Fibroblast of skin of left quadriceps (primary cell): ENCODE measurements at regions not wholly inside any gene's neighbourhood (a gene's known extent, or its start where the extent isn't known, plus 50 kb on each side); places are given as distances from the start of the nearest gene placed in this dataset.

ENCODE experiments used
- DNase-seq, 2 experiments: peaks; one replicate each; pipeline ENCODE4 v3.0.0-alpha.2; 2013; ENCODE audit warnings: low read depth in 2 of 2

DNA sequence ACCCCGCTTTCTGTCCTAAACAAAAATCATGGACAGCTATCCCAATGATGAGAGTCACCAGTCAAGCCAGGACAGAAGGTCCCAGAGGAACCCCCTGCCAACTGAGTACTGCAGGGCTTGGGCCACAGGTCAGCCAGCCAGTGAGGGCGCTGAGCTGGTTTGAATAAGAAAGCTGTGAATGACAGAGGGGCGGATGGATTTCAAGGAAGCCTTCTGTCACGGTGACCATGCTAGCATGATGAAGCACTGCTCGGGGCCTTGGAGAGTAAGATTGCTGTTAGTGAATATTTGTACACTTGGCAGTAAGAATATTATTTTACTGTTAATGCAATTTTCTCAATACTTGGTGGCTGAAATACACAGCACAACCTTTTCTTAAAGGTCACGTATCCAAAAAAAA lies 734.0 kb upstream of the NR2F2 start:
- no peak for DNase-seq

DNA sequence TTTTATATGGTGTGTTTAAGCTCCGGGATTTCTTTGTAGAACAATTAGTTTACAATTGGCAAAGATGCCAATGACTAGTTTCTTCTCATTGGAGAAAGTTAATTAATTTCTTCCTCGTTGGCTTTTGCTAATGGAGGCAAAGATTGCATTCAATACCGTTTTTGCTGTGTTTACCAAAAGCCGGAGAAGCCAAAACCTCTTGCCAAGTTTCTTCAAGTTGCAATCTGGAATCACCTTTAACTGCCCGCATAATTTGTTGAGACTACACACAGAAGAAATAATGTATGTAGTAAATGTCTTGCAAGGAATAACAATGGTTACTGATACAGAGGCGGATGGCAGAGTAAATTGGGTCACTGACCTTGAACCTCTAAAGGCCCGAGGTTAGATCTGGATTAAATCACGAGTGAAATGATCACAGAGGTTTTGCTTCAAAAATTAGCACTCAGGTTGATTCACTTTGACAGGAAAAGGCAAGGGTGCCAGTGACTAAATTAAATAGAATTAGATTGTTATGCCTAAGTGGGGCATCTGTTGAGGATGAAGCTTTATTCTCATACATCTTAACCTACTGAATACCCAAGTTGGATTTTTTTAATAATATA lies 732.1 kb upstream of the NR2F2 start:
- no peak for DNase-seq

DNA sequence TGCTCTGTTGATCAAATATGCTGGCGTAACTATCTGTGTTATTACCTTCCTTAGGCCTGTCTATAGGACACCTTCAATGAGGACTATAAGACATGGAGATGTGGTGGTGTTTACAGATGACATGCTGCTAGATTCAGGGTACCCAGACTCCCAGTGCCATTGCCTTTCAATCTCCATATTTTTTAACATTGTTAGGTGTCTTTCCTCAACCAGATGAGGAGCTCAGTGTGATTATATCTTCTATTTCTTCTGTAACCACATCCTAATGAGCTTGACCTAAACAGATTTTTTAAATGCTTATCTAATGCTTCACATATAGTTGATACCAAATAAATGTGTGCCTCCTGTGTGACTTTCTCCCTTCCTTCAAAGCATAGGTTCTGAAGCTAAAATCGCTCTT lies 730.1 kb upstream of the NR2F2 start:
- no peak for DNase-seq

DNA sequence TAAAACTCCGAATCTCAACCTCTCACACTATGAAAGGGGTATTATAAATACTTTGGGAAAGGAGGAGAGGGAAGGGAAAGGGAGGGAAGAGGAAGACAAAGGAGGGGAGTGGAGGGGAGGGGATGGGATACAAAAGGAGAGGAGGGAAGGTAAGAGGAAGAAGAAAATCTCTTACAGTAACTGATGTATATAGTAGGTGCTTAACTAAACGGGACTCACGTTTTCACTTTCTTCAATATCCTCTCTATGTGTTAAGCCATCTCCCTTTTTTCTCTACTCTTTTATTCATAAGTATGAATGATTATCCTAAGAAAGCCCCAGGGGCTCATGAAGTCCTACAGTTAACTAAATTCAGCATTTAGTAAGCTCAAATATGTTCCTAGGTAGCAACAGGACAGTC lies 729.6 kb upstream of the NR2F2 start:
- DNase-seq, result no peak

DNA sequence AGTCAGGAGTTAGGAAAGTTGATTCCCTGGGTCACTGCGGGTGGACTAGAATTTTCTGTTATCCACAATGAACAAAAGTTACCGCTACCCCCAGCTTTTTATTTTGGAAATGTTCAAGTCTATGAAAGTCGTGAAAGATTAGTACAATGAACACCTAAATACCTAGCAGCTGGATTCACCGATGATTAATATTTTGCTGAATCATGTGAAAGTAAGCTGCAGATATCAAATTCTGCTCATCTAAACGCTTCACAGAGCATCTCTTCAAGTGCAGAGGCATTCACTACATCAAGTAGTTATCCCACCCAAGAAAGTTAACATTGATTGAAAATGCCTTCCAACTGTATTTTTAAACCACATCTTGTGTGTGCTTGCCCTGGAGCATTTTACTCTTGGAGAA lies 729.0 kb upstream of the NR2F2 start:
- no peak for DNase-seq

DNA sequence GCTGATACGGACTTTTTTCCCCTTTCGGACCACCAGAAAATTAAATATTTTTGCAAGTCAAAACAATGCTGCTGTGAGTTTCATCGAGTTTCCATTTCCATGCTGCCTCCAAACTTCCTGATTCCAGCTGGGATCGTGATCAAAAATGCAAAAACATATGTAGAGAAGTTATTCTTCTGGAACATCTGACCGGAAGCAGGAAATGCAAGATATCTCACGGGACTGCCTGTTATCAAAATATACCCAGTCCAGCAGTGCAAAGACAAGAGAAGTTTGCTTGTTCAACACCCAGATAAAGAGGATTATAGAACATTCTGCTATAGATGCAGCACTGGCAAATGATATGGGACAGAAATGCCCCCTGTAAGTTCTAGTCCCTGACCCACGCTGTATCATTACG lies 726.7 kb upstream of the NR2F2 start:
- DNase-seq, result peak in 1 of 2 experiments; percentile 28

DNA sequence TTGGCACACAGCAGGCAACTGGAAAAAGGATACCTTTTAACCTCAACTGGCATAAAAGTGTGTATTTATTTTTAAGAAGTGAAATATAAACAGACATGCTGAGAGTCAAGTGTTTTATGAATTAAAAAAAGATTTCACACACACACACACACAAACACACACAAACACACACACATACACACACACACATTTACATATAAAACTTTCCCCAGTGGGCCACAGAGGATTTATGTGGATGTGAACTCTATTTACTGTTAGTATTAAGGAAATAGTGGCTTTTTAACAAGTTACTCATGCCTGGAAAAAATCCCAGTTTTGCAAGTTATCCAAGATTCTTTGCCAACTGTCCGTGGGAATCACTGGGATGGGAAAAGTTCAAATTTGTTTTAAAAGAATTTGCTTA lies 725.9 kb upstream of the NR2F2 start:
- DNase-seq, result peak; percentile 91 to 93

DNA sequence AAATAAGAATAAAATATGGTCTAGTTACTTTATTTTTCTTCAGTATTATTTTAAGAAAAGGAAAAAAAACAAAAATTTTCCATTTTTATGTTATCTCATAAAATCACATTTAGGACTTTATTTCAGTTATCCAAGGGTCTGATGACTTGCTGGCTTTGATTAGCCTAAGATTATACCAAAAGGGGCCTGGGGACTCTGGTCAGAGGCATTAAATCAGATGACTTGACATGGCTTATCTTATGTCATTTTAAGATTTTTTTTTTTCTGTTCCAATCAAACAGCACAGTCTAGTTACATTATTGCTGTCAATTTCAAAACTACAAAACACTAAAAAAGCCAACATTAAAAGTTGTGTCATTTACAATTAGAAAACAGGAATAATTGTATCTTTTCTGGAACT lies 725.4 kb upstream of the NR2F2 start:
- no peak for DNase-seq

DNA sequence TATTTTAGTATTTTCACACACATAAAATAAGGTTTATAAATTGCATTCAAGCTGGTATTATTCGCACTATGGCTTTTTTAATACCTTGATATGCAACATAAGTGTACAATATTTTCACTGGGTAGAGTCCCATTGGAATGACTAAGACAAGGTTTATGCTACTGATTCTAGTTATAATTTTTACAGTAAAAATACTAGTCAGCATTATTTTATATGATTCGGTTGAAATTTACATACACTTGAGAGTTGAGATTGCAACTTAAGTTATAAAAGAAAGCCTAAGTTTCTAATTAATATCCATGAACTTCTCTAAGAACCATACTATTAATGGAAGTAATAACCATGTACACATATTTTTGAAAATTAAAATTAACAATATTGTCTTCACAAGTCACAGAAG lies 723.9 kb upstream of the NR2F2 start:
- DNase-seq, result no peak

DNA sequence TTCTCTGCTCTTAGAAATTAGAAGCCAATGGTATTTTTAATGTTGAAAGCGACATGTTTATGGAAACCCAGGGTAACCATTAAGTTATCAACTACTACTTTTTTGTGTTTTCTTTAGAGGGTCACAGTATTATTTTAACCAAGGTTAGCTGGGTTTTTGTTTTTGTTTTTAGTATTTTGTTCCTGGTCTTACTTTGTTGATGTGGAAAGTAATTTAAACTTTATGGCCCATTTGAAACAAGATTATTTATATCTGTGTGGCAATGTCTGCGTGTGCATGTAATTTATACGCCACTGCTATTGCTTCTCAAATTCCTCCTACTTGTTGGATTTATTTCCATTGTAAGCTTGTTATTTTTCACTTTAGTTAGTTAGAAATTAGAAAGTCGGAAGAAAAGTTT lies 722.1 kb upstream of the NR2F2 start:
- no peak for DNase-seq

DNA sequence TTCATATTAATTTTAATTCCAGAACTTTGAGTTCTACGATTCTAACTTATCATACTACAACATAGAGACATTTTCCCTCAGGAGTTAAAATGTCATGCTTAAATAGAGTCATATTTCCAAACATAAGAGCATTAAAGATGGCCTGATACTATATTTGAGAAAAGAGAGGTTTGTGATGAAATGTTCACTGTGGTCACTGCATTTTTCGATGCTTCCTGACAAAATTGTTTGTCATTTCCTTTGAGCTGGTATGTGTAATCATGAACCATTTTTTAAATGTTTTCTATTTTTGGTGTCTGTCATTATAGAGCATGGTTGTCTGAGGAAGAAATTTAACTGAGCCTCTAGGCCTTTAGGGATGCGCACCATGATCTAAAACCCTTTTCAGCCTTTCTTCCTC lies 721.4 kb upstream of the NR2F2 start:
- no peak for DNase-seq

DNA sequence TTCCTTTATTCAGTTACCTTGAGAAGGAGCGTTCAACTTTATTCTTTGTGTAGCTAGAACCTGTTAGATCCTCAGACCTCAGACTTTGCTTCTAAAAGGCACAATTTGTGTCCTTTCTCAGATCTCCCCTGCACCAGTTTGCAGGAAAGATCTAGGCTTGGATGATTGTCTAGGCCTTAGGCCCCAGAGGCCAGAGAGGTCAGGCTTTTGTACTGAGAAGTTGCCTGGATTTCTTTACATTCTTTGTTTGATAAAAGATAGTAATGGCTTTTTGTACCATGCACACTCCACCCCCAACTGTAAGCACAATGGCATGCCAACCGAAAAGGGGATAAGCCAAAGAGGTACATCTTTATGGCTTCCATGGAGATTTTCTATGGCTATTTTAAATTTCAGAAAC lies 719.6 kb upstream of the NR2F2 start:
- DNase-seq, result no peak

DNA sequence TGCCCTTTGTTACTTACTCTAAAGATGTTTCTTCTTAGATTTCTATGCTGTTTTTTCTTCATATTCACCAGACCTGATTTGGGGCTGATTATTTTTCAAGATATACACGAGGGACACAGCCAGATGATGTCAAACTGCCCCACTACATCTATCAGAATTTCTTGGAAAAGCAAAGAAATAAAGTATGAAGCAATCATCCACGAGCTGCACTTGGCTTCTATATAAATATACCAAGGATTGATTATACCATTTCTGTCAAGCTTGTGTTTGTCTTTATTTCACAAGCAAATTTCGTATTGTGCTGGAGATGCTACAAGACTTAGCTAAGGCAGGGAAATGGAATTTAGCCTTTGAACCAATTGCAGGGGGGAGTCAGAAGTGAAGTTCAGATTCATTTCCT lies 715.1 kb upstream of the NR2F2 start:
- no peak for DNase-seq

DNA sequence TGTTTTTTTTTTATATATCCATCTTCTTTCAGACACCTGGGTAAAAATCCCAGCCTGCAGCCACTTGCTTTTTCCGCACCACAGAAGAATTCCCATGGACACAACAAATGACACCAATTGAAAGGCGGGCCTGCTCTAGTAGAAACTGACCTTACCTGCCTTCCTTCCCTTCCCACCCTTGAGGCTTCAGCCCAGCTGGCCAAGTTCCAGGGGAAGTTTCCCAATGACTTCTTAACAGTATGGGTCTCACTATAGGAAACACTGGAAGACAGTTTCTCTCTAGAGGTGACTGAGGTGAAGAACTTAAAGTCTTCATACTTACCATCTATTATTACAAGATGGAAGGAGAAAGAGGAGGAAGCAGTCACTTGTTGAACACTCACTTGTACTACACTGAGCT lies 714.2 kb upstream of the NR2F2 start:
- DNase-seq, result no peak

DNA sequence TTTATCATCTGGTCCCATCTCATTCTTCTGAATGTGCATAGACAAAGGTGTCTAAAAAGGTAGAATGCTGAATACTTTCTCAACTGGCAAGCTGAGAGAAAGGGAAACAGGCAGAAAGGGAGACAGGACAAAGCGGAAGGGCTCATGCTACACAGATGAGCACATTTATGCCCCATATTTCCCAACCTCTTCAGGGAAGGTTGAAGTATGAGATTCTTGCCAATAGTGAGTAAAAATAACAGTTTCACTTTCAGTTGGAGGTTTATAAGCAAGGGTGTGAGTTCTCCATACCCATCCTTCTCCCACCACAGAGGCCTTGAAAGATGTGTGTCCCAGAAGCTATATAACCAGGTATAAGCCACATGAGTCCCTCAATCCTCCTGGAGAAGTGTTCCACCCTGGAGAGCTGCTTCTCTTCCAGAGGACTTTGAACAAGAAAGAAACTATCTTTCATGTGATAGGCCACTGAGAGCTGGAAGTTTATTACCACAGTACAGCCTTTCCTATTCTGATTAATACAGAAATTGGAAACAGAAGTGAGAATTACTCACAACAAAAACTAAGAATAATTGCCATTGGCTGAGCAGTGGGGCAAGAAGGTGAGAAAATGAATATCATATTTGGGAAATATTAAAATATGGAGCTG lies 709.4 kb upstream of the NR2F2 start:
- no peak for DNase-seq

DNA sequence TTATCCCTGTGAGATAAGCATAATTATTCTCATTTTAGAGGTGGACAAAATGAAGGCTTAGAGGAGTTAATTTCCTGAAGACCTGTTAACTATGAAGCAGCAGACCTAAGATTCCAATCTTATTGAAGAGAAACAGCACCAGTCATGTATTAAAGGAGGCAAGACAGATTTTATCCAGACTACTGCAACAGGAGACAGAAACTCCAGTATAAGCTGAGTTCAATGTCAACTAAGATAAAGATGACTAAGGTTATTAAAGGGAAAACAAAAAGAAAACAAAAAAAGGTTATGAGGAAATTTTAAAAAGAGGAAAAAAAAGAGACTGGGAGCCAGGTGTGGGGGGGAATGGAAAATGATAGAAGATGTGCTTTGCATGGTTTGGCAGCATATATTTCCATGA lies 707.7 kb upstream of the NR2F2 start:
- no peak for DNase-seq

DNA sequence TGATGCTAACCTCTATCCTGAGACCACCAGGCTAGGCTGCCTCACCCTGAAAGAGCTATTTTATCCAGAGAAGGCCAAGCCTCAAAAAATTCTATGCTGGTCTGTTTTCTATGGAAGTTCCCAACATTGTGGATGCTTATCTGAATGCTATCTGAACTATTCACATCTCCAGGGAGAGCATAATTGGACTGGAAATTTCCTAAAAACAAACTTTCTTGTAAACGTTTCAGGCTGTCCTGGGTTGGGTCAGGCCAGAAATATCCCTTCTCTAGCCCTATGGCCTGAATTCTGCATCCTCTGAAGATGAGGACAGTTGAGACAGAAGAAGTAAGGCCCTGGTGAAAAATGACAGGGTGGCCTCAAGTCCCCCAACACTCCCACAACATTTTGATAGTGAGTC lies 706.4 kb upstream of the NR2F2 start:
- no peak for DNase-seq

DNA sequence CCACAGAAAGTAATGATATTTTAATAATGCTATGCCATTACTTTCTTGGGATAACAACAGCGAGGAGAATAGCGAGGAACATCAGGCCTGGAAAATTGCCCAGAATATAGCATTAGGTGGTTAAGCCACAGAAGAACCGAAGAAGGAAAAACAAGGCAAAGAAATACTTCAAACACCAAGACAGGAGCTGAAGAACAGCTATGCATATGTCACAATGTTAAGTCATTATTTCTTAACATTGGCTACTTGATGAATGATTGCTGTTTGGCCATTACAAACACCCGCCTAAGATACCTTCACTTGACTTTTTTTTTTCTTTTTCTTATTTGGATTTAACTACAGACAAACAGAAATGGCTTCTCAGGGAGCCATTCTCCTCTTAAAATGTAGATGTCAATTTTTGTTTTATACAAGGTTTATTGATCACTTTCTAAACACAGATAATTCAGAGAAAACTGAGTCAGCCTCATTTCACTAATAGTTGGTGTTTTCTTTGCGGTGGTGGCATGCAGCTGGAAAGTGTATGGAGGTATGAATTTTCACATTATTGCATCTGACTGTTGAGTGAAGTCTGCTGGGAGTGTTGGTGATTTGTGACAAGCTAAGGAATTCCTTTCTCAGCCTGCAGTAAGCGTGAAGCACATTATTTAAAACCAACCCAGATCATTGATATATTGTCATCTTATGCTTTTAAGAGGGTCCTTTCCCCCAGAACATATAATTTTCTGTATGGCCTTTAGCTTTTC lies 705.7 kb upstream of the NR2F2 start:
- no peak for DNase-seq

DNA sequence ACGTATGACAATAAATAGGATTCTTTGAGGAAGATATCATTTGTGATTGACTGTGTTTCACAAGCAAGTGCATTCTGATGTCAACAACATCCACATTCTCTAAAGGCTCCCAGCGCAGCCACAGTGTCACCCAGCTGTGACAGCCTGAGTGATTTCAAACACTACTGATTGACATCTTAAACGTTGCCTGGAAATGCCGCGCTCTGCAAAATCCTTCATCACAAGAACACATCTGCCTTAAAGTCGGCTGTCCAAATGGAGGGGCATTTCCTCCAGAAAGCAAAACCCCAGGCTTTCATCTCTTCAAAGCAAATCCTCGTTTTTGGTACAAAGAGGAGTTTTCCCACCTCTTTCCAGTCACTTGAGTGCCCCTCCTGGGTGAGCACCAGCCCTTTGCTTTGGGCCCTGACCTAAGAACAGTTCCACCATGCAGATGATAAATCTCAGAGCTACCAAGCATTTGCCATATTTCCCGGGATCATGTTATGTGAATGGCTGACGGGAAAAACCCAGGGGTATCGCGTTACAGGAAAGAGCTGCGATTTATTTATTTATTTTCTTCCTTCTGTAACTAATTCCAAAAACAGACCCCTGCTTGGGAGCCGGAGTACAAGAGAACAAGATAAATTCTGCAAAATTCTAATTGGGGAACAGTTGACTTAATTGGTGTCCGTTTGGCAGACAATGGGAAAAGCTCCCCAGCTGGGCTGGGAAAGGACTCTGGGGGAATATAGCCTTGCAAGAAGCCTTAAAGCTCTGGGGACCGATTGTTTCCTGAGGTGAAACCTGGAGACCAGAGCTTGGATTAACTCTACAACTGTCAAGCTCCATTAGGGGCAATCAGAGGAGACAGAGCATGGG lies 703.8 kb upstream of the NR2F2 start:
- DNase-seq, result no peak

DNA sequence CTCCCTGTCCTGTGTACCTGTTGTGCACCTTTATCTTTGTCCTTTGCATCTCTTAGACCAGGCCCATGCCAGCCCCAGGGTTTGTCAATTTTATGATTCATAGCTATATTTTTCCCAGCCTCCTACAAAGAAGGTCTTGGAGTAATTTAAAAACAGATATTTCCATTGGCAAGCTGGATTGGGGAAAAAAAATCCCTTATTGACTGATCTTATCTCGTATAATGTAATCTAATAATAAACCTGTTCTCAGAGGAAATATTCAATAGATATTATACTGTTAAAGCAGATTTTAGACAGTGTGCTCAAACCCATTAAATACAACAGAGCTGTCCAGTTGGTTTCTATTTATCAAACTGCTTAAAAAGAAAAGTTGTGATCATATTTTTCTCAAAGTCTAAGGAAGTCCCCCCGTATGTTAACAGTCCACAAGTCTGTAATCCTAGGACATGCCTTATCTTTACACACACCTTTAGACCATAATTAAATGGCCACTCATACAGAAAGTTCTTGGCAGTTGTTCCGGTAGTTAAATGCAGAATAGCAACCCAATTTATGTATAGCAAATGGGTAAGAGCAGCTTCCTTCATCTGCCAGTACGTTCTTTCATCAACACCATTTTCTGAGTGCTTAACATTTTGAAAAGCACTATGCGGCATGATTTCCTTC lies 700.9 kb upstream of the NR2F2 start:
- no peak for DNase-seq

DNA sequence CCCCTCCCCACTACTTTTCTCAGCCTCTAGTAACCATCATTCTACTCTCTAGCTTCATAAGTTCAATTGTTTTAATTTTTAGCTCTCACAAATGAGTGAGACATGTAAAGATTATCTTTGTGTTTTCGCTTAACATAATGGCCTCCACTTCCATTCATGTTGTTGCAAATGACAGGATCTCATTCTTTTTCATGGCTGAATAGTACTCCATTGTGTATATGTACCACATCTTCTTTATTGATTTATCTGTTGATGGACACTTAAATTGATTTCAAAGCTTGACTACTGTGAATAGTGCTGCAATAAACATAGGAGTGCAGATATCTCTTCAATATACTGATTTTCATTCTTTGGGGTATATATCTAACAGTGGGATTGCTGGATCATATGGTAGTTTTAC lies 699.8 kb upstream of the NR2F2 start:
- DNase-seq, result no peak

DNA sequence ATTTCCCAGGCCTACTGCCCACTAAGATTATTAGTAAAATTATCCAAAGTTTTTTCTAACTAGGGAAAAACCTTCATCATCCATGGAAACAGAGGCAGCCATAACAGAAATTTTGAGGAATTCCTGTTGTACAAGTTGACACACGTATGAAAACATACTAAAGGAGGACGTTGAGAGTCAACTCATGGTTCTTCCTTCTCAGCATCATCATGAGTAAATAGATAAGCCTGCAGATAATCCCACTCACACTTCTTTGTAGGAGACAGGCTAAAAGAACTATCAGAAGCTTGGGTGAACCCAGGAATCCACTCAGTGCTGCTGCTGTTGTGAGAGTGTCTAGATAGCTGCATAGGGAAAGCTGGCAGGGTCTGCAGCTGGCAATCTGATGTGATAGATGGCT lies 694.8 kb upstream of the NR2F2 start:
- DNase-seq, result no peak
